SU-DHL-6 (cell line): ENCODE measurements at regions not wholly inside any gene's neighbourhood (a gene's known extent, or its start where the extent isn't known, plus 50 kb on each side); places are given as distances from the start of the nearest gene placed in this dataset.

Source experiments
- EZH2phosphoT487 ChIP-seq: fragments of 200-600 bp; sonication (generic), shearing (Covaris generic); conservative IDR thresholded peaks from 2 replicates; pipeline ENCODE4 v1.6.1; 2018; ENCODE audit warnings: mild to moderate bottlenecking, antibody characterized with exemption, low read length, moderate library complexity, mixed read lengths
- TF ChIP-seq, protein P1 (sequence below): fragments of 200-600 bp; sonication (generic); IDR thresholded peaks from one replicate; pipeline ENCODE4 v1.5.1; 2017; ENCODE audit warnings: antibody characterized with exemption, mild to moderate bottlenecking, low read length, moderate library complexity; ENCODE audit not compliant: insufficient read depth, poor library complexity, severe bottlenecking

DNA sequence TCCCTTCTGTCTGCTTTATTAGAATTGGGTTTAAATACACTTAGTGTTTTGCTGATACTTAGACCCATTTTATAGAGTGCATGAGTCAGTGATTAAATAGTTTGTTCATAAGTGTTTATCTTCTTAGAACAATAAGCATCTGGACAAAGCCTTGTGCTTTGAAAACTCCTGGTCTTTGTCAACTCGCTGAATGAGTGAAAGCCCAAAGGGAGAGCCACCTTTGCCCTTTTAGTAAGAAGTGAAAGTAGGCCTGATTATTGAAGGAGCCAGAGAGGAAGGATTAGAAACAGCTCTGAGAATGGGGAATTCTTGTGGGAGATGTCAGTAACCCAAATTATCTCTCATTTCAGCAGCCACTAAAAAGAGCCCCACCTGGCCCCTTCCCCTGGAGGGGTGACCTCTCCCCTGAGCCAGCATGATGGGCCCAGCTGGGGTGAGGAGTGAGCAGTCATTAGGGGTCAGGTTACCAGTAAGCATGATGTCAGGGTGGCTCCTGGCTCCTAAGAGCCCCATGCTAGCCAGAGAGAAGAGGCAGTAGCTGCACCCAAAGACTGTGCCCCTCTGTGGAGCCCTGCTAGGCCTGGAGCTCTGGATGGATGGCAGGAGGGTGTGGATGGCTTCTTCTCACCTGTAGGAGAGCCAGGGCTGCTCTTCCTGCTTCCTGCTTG is 125.1 kb upstream of the E2F8 start:
- no peak for TF ChIP-seq EZH2phosphoT487
- TF ChIP-seq, protein P1, sequence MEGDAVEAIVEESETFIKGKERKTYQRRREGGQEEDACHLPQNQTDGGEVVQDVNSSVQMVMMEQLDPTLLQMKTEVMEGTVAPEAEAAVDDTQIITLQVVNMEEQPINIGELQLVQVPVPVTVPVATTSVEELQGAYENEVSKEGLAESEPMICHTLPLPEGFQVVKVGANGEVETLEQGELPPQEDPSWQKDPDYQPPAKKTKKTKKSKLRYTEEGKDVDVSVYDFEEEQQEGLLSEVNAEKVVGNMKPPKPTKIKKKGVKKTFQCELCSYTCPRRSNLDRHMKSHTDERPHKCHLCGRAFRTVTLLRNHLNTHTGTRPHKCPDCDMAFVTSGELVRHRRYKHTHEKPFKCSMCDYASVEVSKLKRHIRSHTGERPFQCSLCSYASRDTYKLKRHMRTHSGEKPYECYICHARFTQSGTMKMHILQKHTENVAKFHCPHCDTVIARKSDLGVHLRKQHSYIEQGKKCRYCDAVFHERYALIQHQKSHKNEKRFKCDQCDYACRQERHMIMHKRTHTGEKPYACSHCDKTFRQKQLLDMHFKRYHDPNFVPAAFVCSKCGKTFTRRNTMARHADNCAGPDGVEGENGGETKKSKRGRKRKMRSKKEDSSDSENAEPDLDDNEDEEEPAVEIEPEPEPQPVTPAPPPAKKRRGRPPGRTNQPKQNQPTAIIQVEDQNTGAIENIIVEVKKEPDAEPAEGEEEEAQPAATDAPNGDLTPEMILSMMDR = no peak
